ENCODE measurements at regions not wholly inside any gene's neighbourhood (a gene's known extent, or its start where the extent isn't known, plus 50 kb on each side); places are given as distances from the start of the nearest gene placed in this dataset.

- Mint-ChIP-seq H3K27ac (ENCODE audit: unreplicated experiment) (no peak overlapping the region), H3K4me1 (ENCODE audit: low read depth, unreplicated experiment) (no peaks in the 10 kb centered on the region), H3K4me3 (ENCODE audit: unreplicated experiment) (no peak overlapping the region), H3K9me3 (ENCODE audit: unreplicated experiment) (no peaks in the 10 kb centered on the region), H3K36me3 (ENCODE audit: unreplicated experiment) (no peaks in the 10 kb centered on the region), H3K27me3 (ENCODE audit: unreplicated experiment) (no peaks in the 10 kb centered on the region)
- TF ChIP-seq CTCF (IDR thresholded peaks at IDR 0.05; ENCODE audit: partially characterized antibody, unreplicated experiment): no peak
- no peak for DNase-seq
Measured at GRCh38 chr3:107092121-107092520, 285.1 kb upstream of the CCDC54 start.

GRCh38 chr3:107098864-107099263 lies 278.4 kb upstream of the CCDC54 start:
- Mint-ChIP-seq H3K36me3 (ENCODE audit: unreplicated experiment) (no peaks in the 10 kb centered on the region), H3K4me3 (ENCODE audit: unreplicated experiment) (no peak overlapping the region), H3K27ac (ENCODE audit: unreplicated experiment) (no peak overlapping the region), H3K4me1 (ENCODE audit: low read depth, unreplicated experiment) (no peaks in the 10 kb centered on the region), H3K27me3 (ENCODE audit: unreplicated experiment) (peaks cover 2% of the 10 kb centered on the region), H3K9me3 (ENCODE audit: unreplicated experiment) (no peaks in the 10 kb centered on the region)
- TF ChIP-seq CTCF (IDR thresholded peaks at IDR 0.05; ENCODE audit: partially characterized antibody, unreplicated experiment): no peak
- DNase-seq: no peak

- TF ChIP-seq CTCF (IDR thresholded peaks at IDR 0.05; ENCODE audit: partially characterized antibody, unreplicated experiment): no peak
- Mint-ChIP-seq H3K9me3 (ENCODE audit: unreplicated experiment) (no peaks in the 10 kb centered on the region), H3K36me3 (ENCODE audit: unreplicated experiment) (no peaks in the 10 kb centered on the region), H3K27me3 (ENCODE audit: unreplicated experiment) (peaks cover 2% of the 10 kb centered on the region), H3K4me1 (ENCODE audit: low read depth, unreplicated experiment) (no peaks in the 10 kb centered on the region), H3K4me3 (ENCODE audit: unreplicated experiment) (no peak overlapping the region), H3K27ac (ENCODE audit: unreplicated experiment) (no peak overlapping the region)
- no peak for DNase-seq
Measured at GRCh38 chr3:107100137-107100536, 277.1 kb upstream of the CCDC54 start.

GRCh38 chr3:107100573-107100972 lies 276.7 kb upstream of the CCDC54 start:
- Mint-ChIP-seq H3K4me3 (ENCODE audit: unreplicated experiment) (no peak overlapping the region), H3K4me1 (ENCODE audit: low read depth, unreplicated experiment) (no peaks in the 10 kb centered on the region), H3K36me3 (ENCODE audit: unreplicated experiment) (no peaks in the 10 kb centered on the region), H3K9me3 (ENCODE audit: unreplicated experiment) (no peaks in the 10 kb centered on the region), H3K27me3 (ENCODE audit: unreplicated experiment) (peaks cover 2% of the 10 kb centered on the region), H3K27ac (ENCODE audit: unreplicated experiment) (no peak overlapping the region)
- DNase-seq: no peak
- TF ChIP-seq CTCF (IDR thresholded peaks at IDR 0.05; ENCODE audit: partially characterized antibody, unreplicated experiment): no peak

- no peak overlapping the region for H3K4me3 Mint-ChIP-seq (ENCODE audit: unreplicated experiment)
- H3K27me3 Mint-ChIP-seq (ENCODE audit: unreplicated experiment): peaks cover 2% of the 10 kb centered on the region
- no peaks in the 10 kb centered on the region for H3K4me1 Mint-ChIP-seq (ENCODE audit: low read depth, unreplicated experiment)
- DNase-seq: no peak
- no peaks in the 10 kb centered on the region for H3K36me3 Mint-ChIP-seq (ENCODE audit: unreplicated experiment)
- no peak for TF ChIP-seq CTCF (IDR thresholded peaks at IDR 0.05; ENCODE audit: partially characterized antibody, unreplicated experiment)
- no peak overlapping the region for H3K27ac Mint-ChIP-seq (ENCODE audit: unreplicated experiment)
- no peaks in the 10 kb centered on the region for H3K9me3 Mint-ChIP-seq (ENCODE audit: unreplicated experiment)
Measured at GRCh38 chr3:107103786-107104185, 273.5 kb upstream of the CCDC54 start.

Data from glutamatergic neuron (in vitro differentiated cells).